GM10266 (cell line): ENCODE measurements at regions not wholly inside any gene's neighbourhood (a gene's known extent, or its start where the extent isn't known, plus 50 kb on each side); places are given as distances from the start of the nearest gene placed in this dataset.
A peak's percentile ranks its signal among the peaks of the same experiment; 100 is the strongest.
"Not testable (repeated sequence)": the region's sequence is repeated elsewhere in the genome, so short reads cannot be mapped to it uniquely, and the experiment has no call there.

ENCODE experiments used
- DNase-seq: peaks from one replicate; pipeline ENCODE4 v3.0.0; 2012; ENCODE audit errors: extremely low spot score
- TF ChIP-seq, protein P1 (sequence below): IDR thresholded peaks from 2 replicates; pipeline ENCODE4 v1.5.1; 2012; ENCODE audit warnings: mild to moderate bottlenecking, low read depth; ENCODE audit not compliant: control insufficient read depth, insufficient read depth; ENCODE audit errors: missing control alignments

DNA sequence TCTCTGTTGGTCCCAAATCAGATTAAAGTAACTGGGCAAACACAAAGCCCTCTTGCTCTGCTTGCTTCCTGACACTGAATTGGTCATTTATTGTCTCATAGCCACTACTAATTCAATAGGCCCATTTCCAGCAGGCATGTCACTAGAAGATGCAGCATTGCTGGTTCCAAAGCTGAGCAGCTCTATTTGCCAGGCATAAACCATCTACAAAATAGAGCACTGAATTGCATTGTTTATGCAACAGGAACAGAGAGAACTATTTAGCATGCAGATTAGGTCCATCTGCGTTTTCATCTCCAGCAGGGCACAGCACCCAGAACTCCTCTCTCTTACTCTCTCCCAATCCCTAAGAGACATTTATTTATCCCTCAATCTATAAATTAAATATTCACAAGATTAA is 227.6 kb downstream of the SUCLG1 start:
- TF ChIP-seq, protein P1, sequence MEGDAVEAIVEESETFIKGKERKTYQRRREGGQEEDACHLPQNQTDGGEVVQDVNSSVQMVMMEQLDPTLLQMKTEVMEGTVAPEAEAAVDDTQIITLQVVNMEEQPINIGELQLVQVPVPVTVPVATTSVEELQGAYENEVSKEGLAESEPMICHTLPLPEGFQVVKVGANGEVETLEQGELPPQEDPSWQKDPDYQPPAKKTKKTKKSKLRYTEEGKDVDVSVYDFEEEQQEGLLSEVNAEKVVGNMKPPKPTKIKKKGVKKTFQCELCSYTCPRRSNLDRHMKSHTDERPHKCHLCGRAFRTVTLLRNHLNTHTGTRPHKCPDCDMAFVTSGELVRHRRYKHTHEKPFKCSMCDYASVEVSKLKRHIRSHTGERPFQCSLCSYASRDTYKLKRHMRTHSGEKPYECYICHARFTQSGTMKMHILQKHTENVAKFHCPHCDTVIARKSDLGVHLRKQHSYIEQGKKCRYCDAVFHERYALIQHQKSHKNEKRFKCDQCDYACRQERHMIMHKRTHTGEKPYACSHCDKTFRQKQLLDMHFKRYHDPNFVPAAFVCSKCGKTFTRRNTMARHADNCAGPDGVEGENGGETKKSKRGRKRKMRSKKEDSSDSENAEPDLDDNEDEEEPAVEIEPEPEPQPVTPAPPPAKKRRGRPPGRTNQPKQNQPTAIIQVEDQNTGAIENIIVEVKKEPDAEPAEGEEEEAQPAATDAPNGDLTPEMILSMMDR, result no peak
- no peak for DNase-seq

DNA sequence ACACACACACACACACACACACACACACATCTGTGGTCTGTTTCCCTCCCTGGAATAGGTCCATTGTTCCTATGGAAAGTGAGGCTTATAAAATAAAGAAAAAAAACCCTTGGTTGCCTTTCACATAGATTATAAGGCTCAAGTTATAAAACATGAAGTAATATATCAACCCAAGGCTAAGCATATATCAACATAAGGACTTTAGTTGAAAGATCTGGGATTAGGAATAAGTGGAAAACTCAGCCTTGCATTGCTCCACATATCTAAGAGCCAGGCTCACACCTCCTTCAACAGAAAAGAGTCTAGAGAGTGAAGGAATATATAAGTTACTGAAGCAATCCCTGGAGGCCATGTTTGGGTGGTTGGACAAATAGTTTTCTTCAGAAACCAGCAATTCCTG is 235.0 kb downstream of the SUCLG1 start:
- TF ChIP-seq, protein P1, result no peak
- no peak for DNase-seq

DNA sequence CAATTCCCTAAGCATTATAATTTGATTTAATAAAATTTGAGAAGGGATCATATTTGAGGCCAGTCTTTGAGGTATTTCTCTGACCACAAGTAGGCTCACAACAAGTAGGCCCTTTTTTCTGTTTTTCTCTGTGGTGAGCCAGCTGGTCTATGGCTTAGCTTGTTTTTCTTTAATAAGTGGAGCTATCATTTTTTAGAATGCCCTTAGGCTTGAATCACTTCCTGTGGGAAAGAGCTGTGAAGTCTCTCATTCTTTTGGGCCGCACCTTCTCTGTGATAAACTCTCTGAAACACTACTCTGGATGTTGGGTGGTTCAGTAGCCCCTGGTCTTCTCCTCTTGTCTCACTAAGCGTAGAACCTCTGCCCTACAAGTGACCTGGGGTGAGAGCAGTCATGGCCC is 235.9 kb downstream of the SUCLG1 start:
- DNase-seq, result no peak
- TF ChIP-seq, protein P1, result no peak

DNA sequence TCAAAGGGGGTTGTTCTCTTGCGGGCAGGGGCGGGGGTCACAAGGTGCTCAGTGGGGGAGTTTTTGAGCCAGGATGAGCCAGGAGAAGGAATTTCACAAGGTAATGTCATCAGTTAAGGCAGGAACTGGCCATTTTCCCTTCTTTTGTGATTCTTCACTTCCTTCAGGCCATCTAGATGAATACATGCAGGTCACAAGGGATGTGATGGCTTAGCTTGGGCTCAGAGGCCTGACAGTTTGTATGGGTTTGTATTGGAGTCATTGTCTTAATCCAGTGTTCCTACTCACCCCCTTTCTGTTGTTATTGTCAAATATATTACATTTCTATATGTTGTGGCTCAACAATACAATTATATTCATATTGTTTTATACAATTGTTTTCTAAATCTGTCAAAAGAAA is 238.0 kb downstream of the SUCLG1 start:
- not testable (repeated sequence) for DNase-seq

DNA sequence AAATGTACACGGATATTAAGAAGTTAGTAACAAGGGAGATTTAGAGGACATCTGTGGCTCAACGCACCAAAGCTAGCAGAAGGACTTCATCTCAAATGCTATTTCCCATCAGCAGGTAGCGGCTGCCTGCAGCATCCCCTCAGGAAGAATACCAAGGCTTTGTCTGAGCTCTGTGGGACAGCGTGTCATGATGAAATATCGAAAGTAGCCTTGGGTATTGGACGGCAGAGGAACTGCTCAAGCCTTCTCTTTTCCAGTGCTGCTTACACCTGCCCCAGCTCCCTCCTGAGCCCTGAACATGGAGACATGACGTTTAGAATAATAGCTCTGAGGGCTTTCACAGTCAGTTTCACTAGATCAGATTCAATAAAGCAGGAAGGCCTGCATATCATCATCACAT is 241.6 kb downstream of the SUCLG1 start:
- TF ChIP-seq, protein P1, result no peak

DNA sequence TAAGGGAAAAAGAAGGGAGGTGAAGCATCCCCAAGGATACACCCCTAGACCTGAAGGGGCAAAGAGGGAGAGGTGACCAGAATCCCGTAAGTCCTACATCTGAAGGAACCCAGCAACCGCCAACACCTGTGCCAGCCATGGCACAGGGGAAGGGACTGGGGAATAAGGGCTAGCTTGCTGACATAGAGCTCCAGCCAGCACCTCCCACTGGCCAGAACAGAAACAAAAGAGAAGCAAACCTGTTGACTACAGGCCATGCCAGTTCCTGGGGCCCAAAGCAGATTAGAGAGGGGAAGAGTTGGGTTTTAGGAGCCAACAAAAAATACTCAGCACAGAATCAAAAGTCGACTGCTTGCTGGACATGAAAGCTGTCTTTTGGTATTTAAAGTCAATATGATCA is 244.6 kb downstream of the SUCLG1 start:
- no peak for DNase-seq
- TF ChIP-seq, protein P1, result no peak

More for the DNA sequence above, 241.6 kb downstream of the SUCLG1 start:
- no peak for DNase-seq

DNA sequence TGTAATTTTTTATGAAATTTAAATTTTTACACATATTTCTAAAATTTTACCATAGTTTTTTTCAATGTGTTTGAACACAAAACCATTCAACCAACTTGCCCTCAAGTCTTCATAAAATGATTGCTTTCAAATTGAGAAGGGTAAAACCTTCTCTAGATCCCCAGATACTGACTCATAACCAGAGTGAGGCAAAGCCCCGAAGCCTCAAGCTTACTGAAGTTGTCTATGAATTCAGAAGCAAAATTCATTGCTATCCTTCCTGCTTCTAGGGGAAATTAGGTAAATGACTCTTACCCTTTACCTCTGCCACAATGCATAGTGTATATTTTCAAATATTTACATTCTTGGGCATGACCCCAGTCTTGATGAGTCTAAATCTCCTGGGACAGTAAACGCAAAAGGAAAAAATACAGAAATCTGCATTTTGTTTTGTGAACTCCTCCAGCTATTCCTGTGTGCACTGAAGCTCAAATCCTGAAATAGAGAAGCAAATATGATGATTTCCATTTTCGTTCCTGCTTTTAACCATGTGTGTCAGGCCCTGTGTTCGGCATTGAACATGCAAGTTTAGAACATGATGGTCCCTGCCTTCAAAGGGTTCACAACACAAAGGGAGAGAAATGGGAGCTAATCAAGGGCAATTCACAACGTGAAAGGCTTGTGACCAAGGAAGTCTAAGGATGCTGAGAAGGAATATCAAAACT is 246.3 kb downstream of the SUCLG1 start:
- TF ChIP-seq, protein P1, result no peak
- DNase-seq, result peak; percentile 4

DNA sequence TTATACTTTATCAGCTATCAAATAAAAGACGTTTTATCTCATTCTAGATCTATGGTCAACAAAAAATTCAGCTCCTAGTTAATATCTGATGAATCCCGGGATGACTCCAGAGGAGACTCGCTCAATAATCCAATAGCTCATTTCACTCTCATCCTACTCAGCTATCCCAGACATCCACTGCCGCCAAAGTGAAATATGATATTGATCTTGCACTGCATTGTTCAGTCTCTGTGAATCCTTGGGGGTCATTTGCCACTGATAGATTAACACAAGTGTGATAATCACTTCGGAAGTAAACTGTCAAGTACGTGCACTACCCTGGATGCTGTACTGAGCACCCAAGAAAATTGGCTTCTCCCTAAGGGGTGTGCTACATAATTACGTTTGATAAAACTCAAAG is 249.1 kb downstream of the SUCLG1 start:
- no peak for DNase-seq
- TF ChIP-seq, protein P1, result no peak
